ENCODE measurements at regions not wholly inside any gene's neighbourhood (a gene's known extent, or its start where the extent isn't known, plus 50 kb on each side); places are given as distances from the start of the nearest gene placed in this dataset.

DNA sequence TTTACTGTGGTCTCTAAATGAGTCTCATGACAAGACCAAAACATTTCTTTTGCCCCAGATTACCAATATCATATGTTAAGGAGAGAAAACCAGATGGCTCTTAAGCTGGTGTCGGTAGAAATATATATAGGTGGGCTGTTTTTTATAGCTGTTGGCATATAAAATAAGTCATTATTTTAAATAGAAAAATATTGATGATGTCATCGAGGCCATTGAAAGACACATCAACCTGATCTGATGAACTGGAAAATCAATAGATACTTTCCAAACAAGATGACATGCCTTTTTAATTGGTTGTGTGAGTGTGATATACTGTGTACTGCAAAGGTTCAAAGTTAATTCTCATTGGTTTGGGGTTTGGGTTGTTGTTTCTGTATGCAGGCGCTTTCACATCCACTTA, 617.3 kb downstream of the CCDC171 start:
- Histone ChIP-seq H3K4me1 (ENCODE audit: control insufficient read depth in 4 of 4, insufficient read depth in 4 of 4, low read length in 3 of 4) (peaks cover 0 to 1% (median 0%) of the 10 kb centered on the region in 4 donors), H3K36me3 (ENCODE audit: control insufficient read depth in 4 of 4, insufficient read depth in 3 of 4, low read depth in 1 of 4, low read length in 3 of 4) (no peaks in the 10 kb centered on the region), H3K27ac (ENCODE audit: low read depth in 1 of 2, low read length in 2 of 2) (no peak overlapping the region), H3K4me3 (ENCODE audit: low read depth in 1 of 3, low read length in 3 of 3) (no peak overlapping the region), H3K9ac (ENCODE audit: low read depth in 1 of 2, low read length in 2 of 2) (no peak overlapping the region), H3K27me3 (ENCODE audit: control insufficient read depth in 4 of 4, insufficient read depth in 4 of 4, low read length in 3 of 4) (no peaks in the 10 kb centered on the region), H3K9me3 (ENCODE audit: control insufficient read depth in 4 of 4, low read length in 3 of 4) (no peaks in the 10 kb centered on the region)
- no peak for DNase-seq (ENCODE audit: low spot score)
- TF ChIP-seq, protein P1, sequence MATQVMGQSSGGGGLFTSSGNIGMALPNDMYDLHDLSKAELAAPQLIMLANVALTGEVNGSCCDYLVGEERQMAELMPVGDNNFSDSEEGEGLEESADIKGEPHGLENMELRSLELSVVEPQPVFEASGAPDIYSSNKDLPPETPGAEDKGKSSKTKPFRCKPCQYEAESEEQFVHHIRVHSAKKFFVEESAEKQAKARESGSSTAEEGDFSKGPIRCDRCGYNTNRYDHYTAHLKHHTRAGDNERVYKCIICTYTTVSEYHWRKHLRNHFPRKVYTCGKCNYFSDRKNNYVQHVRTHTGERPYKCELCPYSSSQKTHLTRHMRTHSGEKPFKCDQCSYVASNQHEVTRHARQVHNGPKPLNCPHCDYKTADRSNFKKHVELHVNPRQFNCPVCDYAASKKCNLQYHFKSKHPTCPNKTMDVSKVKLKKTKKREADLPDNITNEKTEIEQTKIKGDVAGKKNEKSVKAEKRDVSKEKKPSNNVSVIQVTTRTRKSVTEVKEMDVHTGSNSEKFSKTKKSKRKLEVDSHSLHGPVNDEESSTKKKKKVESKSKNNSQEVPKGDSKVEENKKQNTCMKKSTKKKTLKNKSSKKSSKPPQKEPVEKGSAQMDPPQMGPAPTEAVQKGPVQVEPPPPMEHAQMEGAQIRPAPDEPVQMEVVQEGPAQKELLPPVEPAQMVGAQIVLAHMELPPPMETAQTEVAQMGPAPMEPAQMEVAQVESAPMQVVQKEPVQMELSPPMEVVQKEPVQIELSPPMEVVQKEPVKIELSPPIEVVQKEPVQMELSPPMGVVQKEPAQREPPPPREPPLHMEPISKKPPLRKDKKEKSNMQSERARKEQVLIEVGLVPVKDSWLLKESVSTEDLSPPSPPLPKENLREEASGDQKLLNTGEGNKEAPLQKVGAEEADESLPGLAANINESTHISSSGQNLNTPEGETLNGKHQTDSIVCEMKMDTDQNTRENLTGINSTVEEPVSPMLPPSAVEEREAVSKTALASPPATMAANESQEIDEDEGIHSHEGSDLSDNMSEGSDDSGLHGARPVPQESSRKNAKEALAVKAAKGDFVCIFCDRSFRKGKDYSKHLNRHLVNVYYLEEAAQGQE (IDR thresholded peaks at IDR 0.05), result no peak
- TF ChIP-seq FOXA2 (IDR thresholded peaks at IDR 0.05), result no peak
- TF ChIP-seq NR2F2 (IDR thresholded peaks at IDR 0.05), result no peak
- no peak for TF ChIP-seq TAF1 (conservative IDR thresholded peaks at IDR 0.05)
- TF ChIP-seq SP1 (IDR thresholded peaks at IDR 0.05), result no peak
- TF ChIP-seq EGR1 (IDR thresholded peaks at IDR 0.05; ENCODE audit: low read depth in 2 of 2), result no peak
- TF ChIP-seq GABPA (IDR thresholded peaks at IDR 0.05 in 1 of 2, conservative IDR thresholded peaks at IDR 0.05 in 1 of 2), result no peak
- TF ChIP-seq, protein P2, sequence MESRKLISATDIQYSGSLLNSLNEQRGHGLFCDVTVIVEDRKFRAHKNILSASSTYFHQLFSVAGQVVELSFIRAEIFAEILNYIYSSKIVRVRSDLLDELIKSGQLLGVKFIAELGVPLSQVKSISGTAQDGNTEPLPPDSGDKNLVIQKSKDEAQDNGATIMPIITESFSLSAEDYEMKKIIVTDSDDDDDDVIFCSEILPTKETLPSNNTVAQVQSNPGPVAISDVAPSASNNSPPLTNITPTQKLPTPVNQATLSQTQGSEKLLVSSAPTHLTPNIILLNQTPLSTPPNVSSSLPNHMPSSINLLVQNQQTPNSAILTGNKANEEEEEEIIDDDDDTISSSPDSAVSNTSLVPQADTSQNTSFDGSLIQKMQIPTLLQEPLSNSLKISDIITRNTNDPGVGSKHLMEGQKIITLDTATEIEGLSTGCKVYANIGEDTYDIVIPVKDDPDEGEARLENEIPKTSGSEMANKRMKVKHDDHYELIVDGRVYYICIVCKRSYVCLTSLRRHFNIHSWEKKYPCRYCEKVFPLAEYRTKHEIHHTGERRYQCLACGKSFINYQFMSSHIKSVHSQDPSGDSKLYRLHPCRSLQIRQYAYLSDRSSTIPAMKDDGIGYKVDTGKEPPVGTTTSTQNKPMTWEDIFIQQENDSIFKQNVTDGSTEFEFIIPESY (IDR thresholded peaks at IDR 0.05), result no peak
- no peak for TF ChIP-seq JUND (IDR thresholded peaks at IDR 0.05)
- TF ChIP-seq, protein P3, sequence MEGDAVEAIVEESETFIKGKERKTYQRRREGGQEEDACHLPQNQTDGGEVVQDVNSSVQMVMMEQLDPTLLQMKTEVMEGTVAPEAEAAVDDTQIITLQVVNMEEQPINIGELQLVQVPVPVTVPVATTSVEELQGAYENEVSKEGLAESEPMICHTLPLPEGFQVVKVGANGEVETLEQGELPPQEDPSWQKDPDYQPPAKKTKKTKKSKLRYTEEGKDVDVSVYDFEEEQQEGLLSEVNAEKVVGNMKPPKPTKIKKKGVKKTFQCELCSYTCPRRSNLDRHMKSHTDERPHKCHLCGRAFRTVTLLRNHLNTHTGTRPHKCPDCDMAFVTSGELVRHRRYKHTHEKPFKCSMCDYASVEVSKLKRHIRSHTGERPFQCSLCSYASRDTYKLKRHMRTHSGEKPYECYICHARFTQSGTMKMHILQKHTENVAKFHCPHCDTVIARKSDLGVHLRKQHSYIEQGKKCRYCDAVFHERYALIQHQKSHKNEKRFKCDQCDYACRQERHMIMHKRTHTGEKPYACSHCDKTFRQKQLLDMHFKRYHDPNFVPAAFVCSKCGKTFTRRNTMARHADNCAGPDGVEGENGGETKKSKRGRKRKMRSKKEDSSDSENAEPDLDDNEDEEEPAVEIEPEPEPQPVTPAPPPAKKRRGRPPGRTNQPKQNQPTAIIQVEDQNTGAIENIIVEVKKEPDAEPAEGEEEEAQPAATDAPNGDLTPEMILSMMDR (IDR thresholded peaks at IDR 0.05; ENCODE audit: low read depth, low read length, missing input control), result no peak
- TF ChIP-seq, protein P4, sequence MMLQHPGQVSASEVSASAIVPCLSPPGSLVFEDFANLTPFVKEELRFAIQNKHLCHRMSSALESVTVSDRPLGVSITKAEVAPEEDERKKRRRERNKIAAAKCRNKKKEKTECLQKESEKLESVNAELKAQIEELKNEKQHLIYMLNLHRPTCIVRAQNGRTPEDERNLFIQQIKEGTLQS (IDR thresholded peaks at IDR 0.05), result no peak
- TF ChIP-seq HNF4G (IDR thresholded peaks at IDR 0.05), result no peak
- TF ChIP-seq HNF4A (conservative IDR thresholded peaks at IDR 0.05), result no peak
- TF ChIP-seq RAD21 (IDR thresholded peaks at IDR 0.05), result no peak
- TF ChIP-seq RXRA (IDR thresholded peaks at IDR 0.05), result no peak
- TF ChIP-seq YY1 (IDR thresholded peaks at IDR 0.05), result no peak
- TF ChIP-seq, protein P5, sequence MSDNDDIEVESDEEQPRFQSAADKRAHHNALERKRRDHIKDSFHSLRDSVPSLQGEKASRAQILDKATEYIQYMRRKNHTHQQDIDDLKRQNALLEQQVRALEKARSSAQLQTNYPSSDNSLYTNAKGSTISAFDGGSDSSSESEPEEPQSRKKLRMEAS (IDR thresholded peaks at IDR 0.05), result no peak
- TF ChIP-seq FOXA1 (IDR thresholded peaks at IDR 0.05), result no peak
- WGBS, result 91% methylated on average over 3 of the region's 3 CpGs

Measured in liver (tissue), 8 donors.